ENCODE measurements at regions not wholly inside any gene's neighbourhood (a gene's known extent, or its start where the extent isn't known, plus 50 kb on each side); places are given as distances from the start of the nearest gene placed in this dataset.

GRCh38 chr15:39409876-39410530 is 170.9 kb upstream of the THBS1 start:
- TF ChIP-seq CTCF (IDR thresholded peaks at IDR 0.05; ENCODE audit: low read depth, low read length, poor library complexity, severe bottlenecking) (no peak), EZH2phosphoT487 (IDR thresholded peaks at IDR 0.05; ENCODE audit: borderline replicate concordance, low read length) (no peak)
